Stomach (tissue), 8 donors: ENCODE measurements at regions not wholly inside any gene's neighbourhood (a gene's known extent, or its start where the extent isn't known, plus 50 kb on each side); places are given as distances from the start of the nearest gene placed in this dataset.
A peak's percentile ranks its signal among the peaks of the same experiment; 100 is the strongest.

Experiments used
- DNase-seq, 2 donors: peaks; one replicate each; pipeline versions ENCODE4 v3.0.0 to v3.0.0-alpha.2; 2013 to 2019
- H3K27ac ChIP-seq, 5 donors: fragments of 200-600 bp in 4 of 5; sonication (generic) in 4 of 5; one replicate each; pipeline ENCODE4 v1.5.1; 2013 to 2019; ENCODE audit warnings: mild to moderate bottlenecking in 1 of 5, moderate library complexity in 1 of 5
- H3K27me3 ChIP-seq, 3 donors: fragments of 200-600 bp; sonication (generic); one replicate each; pipeline ENCODE4 v1.5.1; 2017 to 2019; ENCODE audit warnings: mixed run types in 1 of 3
- H3K36me3 ChIP-seq, 4 donors: fragments of 200-600 bp; sonication (generic); 1 replicate in 3 of 4; 2 replicates in 1 of 4; pipeline ENCODE4 v1.5.1; 2016 to 2019
- H3K4me1 ChIP-seq, 4 donors: fragments of 200-600 bp; sonication (generic); one replicate each; pipeline ENCODE4 v1.5.1; 2016 to 2019
- H3K4me3 ChIP-seq, 4 donors: fragments of 200-600 bp; sonication (generic) in 3 of 4; one replicate each; pipeline ENCODE4 v1.5.1; 2016 to 2019; ENCODE audit warnings: mild to moderate bottlenecking in 1 of 4
- H3K9me3 ChIP-seq, 4 donors: fragments of 200-600 bp; sonication (generic); one replicate each; pipeline ENCODE4 v1.5.1; 2016 to 2019
- CTCF ChIP-seq, 7 experiments: fragments of 450-650 bp in 4 of 7; fragments of 200-600 bp in 3 of 7; sonication (generic) in 3 of 7; IDR thresholded peaks; one replicate each; pipeline ENCODE4 v1.5.1; 2016 to 2019; ENCODE audit warnings: antibody characterized with exemption in 7 of 7, control low read depth in 2 of 7, mild to moderate bottlenecking in 1 of 7
- EP300 ChIP-seq: sonication (generic); formaldehyde crosslinking; IDR thresholded peaks from one replicate; pipeline ENCODE4 v1.6.1; 2017; ENCODE audit warnings: antibody characterized with exemption
- POLR2A ChIP-seq, 4 donors: fragments of 450-650 bp; IDR thresholded peaks; one replicate each; pipeline ENCODE4 v1.6.1; 2016; ENCODE audit warnings: antibody characterized with exemption in 4 of 4, control low read depth in 2 of 4, mild to moderate bottlenecking in 1 of 4, moderate library complexity in 1 of 4
- POLR2AphosphoS5 ChIP-seq, 3 donors: sonication (generic); formaldehyde crosslinking; IDR thresholded peaks; one replicate each; pipeline ENCODE4 v1.6.1; 2016; ENCODE audit warnings: antibody characterized with exemption in 3 of 3
- WGBS, 5 donors: extraction: QIAGEN DNeasy Blood & Tissue Kit in 3 of 5; methylation state at CpG; one replicate each; pipeline versions ENCODE4 v1.1.5 to v1.1.7; 2013 to 2018; 5-methylcytosine and 5-hydroxymethylcytosine counted together
- intact Hi-C: fragments of 100-400 bp; cut with DNase I; formaldehyde crosslinking; loops from one replicate; pipeline ENCODE4 v1.15.1; 2023; ENCODE audit warnings: low total_unique reads
- donor health status: healthy with polysubstance abuse.
- donor health status: Bipolar disorder and iron deficiency.
- donor health status: healthy.

GRCh38 chr13:81488021-81488420 lies 1147.1 kb upstream of the SPRY2 start:
- no peaks in the 10 kb centered on the region for H3K9me3 ChIP-seq
- intact Hi-C loops = no loop called here
- 32 to 71% (median 61%) methylated on average over 1 of the region's 1 CpG for WGBS, 5 donors
- H3K36me3 ChIP-seq = no peaks in the 10 kb centered on the region
- H3K4me3 ChIP-seq = no peak overlapping the region
- H3K27ac ChIP-seq = no peak overlapping the region
- H3K4me1 ChIP-seq = no peaks in the 10 kb centered on the region
- TF ChIP-seq POLR2AphosphoS5 (IDR thresholded peaks at IDR 0.05) = no peak
- DNase-seq = no peak
- H3K27me3 ChIP-seq = no peaks in the 10 kb centered on the region

- H3K9me3 ChIP-seq = no peaks in the 10 kb centered on the region
- no peaks in the 10 kb centered on the region for H3K4me1 ChIP-seq
- no peak overlapping the region for H3K27ac ChIP-seq
- no peaks in the 10 kb centered on the region for H3K27me3 ChIP-seq
- WGBS, 5 donors = 44 to 60% (median 49%) methylated on average over 3 of the region's 3 CpGs
- DNase-seq = peak in 1 of 2 donors; percentile 43
- peak in 1 of 7 experiments; percentile 8 for TF ChIP-seq CTCF (IDR thresholded peaks at IDR 0.05)
- TF ChIP-seq POLR2A (IDR thresholded peaks at IDR 0.05) = no peak
- no peak for TF ChIP-seq EP300
- no peak for TF ChIP-seq POLR2AphosphoS5 (IDR thresholded peaks at IDR 0.05)
- no peaks in the 10 kb centered on the region for H3K36me3 ChIP-seq
- H3K4me3 ChIP-seq = no peak overlapping the region
- intact Hi-C loops = no loop called here
These were observed 1146.2 kb upstream of the SPRY2 start for GRCh38 chr13:81487151-81487550.

GRCh38 chr13:81480634-81481033 lies 1139.7 kb upstream of the SPRY2 start:
- Histone ChIP-seq H3K36me3 (no peaks in the 10 kb centered on the region), H3K9me3 (no peaks in the 10 kb centered on the region), H3K27ac (no peak overlapping the region), H3K4me1 (no peaks in the 10 kb centered on the region), H3K4me3 (no peak overlapping the region), H3K27me3 (no peaks in the 10 kb centered on the region)
- peak in 1 of 2 donors; percentile 13 for DNase-seq
- TF ChIP-seq CTCF (IDR thresholded peaks at IDR 0.05) = no peak
- TF ChIP-seq EP300 = no peak
- TF ChIP-seq POLR2AphosphoS5 (IDR thresholded peaks at IDR 0.05) = no peak
- TF ChIP-seq POLR2A (IDR thresholded peaks at IDR 0.05) = no peak
- 69 to 74% (median 70%) methylated on average over 2 of the region's 2 CpGs for WGBS, 5 donors
- intact Hi-C loops = no loop called here

GRCh38 chr13:81473366-81473899 lies 1132.5 kb upstream of the SPRY2 start:
- 87 to 94% (median 91%) methylated on average over 3 of the region's 3 CpGs for WGBS, 5 donors
- no peak overlapping the region for H3K27ac ChIP-seq
- H3K4me1 ChIP-seq = no peaks in the 10 kb centered on the region
- no peak for DNase-seq
- peaks cover 0 to 6% (median 0%) of the 10 kb centered on the region in 4 donors for H3K9me3 ChIP-seq
- intact Hi-C loops = no loop called here
- no peak overlapping the region for H3K4me3 ChIP-seq
- no peaks in the 10 kb centered on the region for H3K36me3 ChIP-seq
- no peak for TF ChIP-seq CTCF (IDR thresholded peaks at IDR 0.05)
- TF ChIP-seq POLR2A (IDR thresholded peaks at IDR 0.05) = no peak
- TF ChIP-seq POLR2AphosphoS5 (IDR thresholded peaks at IDR 0.05) = no peak
- TF ChIP-seq EP300 = no peak
- no peaks in the 10 kb centered on the region for H3K27me3 ChIP-seq

GRCh38 chr13:81458170-81458569 lies 1117.2 kb upstream of the SPRY2 start:
- H3K27ac ChIP-seq = no peak overlapping the region
- no peak for TF ChIP-seq EP300
- TF ChIP-seq POLR2A (IDR thresholded peaks at IDR 0.05) = no peak
- no peak for TF ChIP-seq CTCF (IDR thresholded peaks at IDR 0.05)
- H3K36me3 ChIP-seq = no peaks in the 10 kb centered on the region
- H3K27me3 ChIP-seq = no peaks in the 10 kb centered on the region
- H3K4me3 ChIP-seq = no peak overlapping the region
- DNase-seq = no peak
- H3K9me3 ChIP-seq = no peaks in the 10 kb centered on the region
- no peaks in the 10 kb centered on the region for H3K4me1 ChIP-seq
- WGBS, 5 donors = 88 to 93% (median 90%) methylated on average over 3 of the region's 3 CpGs
- intact Hi-C loops = no loop called here
